Stimulated activated naive CD8-positive, alpha-beta T cell treated with anti-CD3 and anti-CD28 coated beads, Interleukin-15, amount 100 ng/mL, for 72 hours (primary cell): ENCODE measurements at regions not wholly inside any gene's neighbourhood (a gene's known extent, or its start where the extent isn't known, plus 50 kb on each side); places are given as distances from the start of the nearest gene placed in this dataset.

Experiments used
- ATAC-seq: fragments of 150-1000 bp; cut with Tn5 transposase; 2 replicates; pipeline ENCODE4 v1.10.0; 2021; ENCODE audit warnings: mild to moderate bottlenecking, moderate library complexity
- DNase-seq, 2 donors: peaks; one replicate each; pipeline ENCODE4 v3.0.0; 2021 to 2022
- H3K27ac Mint-ChIP-seq, 2 donors: one replicate each; pipeline ENCODE4 v1.8.0; 2022; ENCODE audit warnings: mild to moderate bottlenecking in 2 of 2, mixed read lengths in 2 of 2, moderate library complexity in 2 of 2
- H3K27me3 Mint-ChIP-seq: one replicate; pipeline ENCODE4 v1.8.0; 2022; ENCODE audit warnings: mixed read lengths
- H3K4me1 Mint-ChIP-seq: one replicate; pipeline ENCODE4 v1.8.0; 2022; ENCODE audit warnings: mild to moderate bottlenecking, mixed read lengths
- H3K4me3 Mint-ChIP-seq, 2 donors: one replicate each; pipeline ENCODE4 v1.8.0; 2022; ENCODE audit warnings: mild to moderate bottlenecking in 2 of 2, mixed read lengths in 2 of 2, moderate library complexity in 1 of 2
- H3K9me3 Mint-ChIP-seq, 2 donors: one replicate each; pipeline ENCODE4 v1.8.0; 2022; ENCODE audit warnings: mixed read lengths in 2 of 2

GRCh38 chr20:40191573-40191972 is 497.5 kb downstream of the MAFB start:
- Mint-ChIP-seq H3K9me3 (no peaks in the 10 kb centered on the region), H3K27ac (no peak overlapping the region), H3K4me1 (no peaks in the 10 kb centered on the region), H3K27me3 (peaks cover 7% of the 10 kb centered on the region), H3K4me3 (no peak overlapping the region)
- ATAC-seq, result no peak
- DNase-seq, result no peak

GRCh38 chr20:40189621-40190020 is 499.4 kb downstream of the MAFB start:
- no peak overlapping the region for H3K4me3 Mint-ChIP-seq

GRCh38 chr20:40188319-40188718 is 500.7 kb downstream of the MAFB start:
- DNase-seq, result no peak
- Mint-ChIP-seq H3K4me3 (no peak overlapping the region), H3K4me1 (no peaks in the 10 kb centered on the region), H3K27ac (no peak overlapping the region), H3K9me3 (no peaks in the 10 kb centered on the region), H3K27me3 (peaks cover 7% of the 10 kb centered on the region)
- no peak for ATAC-seq

More at GRCh38 chr20:40189621-40190020, 499.4 kb downstream of the MAFB start:
- no peaks in the 10 kb centered on the region for H3K9me3 Mint-ChIP-seq
- ATAC-seq (no peak), DNase-seq (no peak)
- H3K27ac Mint-ChIP-seq, result no peak overlapping the region
- peaks cover 7% of the 10 kb centered on the region for H3K27me3 Mint-ChIP-seq
- no peaks in the 10 kb centered on the region for H3K4me1 Mint-ChIP-seq

GRCh38 chr20:40186826-40187225 is 502.2 kb downstream of the MAFB start:
- Mint-ChIP-seq H3K4me3 (no peak overlapping the region), H3K27ac (no peak overlapping the region), H3K9me3 (no peaks in the 10 kb centered on the region), H3K4me1 (no peaks in the 10 kb centered on the region), H3K27me3 (peaks cover 7% of the 10 kb centered on the region)
- DNase-seq (no peak), ATAC-seq (no peak)

- Mint-ChIP-seq H3K4me3 (no peak overlapping the region), H3K9me3 (no peaks in the 10 kb centered on the region), H3K27me3 (no peaks in the 10 kb centered on the region), H3K27ac (no peak overlapping the region), H3K4me1 (no peaks in the 10 kb centered on the region)
- no peak for ATAC-seq
- no peak for DNase-seq
These were observed 507.4 kb downstream of the MAFB start for GRCh38 chr20:40181676-40182075.

GRCh38 chr20:40176098-40176841 is 512.8 kb downstream of the MAFB start:
- no peak overlapping the region for H3K4me3 Mint-ChIP-seq

GRCh38 chr20:40175296-40175695 is 513.7 kb downstream of the MAFB start:
- no peak for ATAC-seq
- no peak for DNase-seq
- H3K9me3 Mint-ChIP-seq, result no peaks in the 10 kb centered on the region
- no peaks in the 10 kb centered on the region for H3K4me1 Mint-ChIP-seq
- peaks cover 23% of the 10 kb centered on the region for H3K27me3 Mint-ChIP-seq
- no peak overlapping the region for H3K27ac Mint-ChIP-seq
- no peak overlapping the region for H3K4me3 Mint-ChIP-seq

More at GRCh38 chr20:40176098-40176841, 512.8 kb downstream of the MAFB start:
- Mint-ChIP-seq H3K4me1 (no peaks in the 10 kb centered on the region), H3K27ac (no peak overlapping the region), H3K9me3 (no peaks in the 10 kb centered on the region), H3K27me3 (peaks cover 23% of the 10 kb centered on the region)
- no peak for DNase-seq
- ATAC-seq, result no peak

- no peak overlapping the region for H3K4me3 Mint-ChIP-seq
- H3K9me3 Mint-ChIP-seq, result no peaks in the 10 kb centered on the region
- no peak overlapping the region for H3K27ac Mint-ChIP-seq
- no peak for ATAC-seq
- peaks cover 23% of the 10 kb centered on the region for H3K27me3 Mint-ChIP-seq
- DNase-seq, result no peak
- no peaks in the 10 kb centered on the region for H3K4me1 Mint-ChIP-seq
These were observed 515.2 kb downstream of the MAFB start for GRCh38 chr20:40173872-40174271.

GRCh38 chr20:40168981-40169620 is 519.9 kb downstream of the MAFB start:
- ATAC-seq, result no peak
- peaks cover 14% of the 10 kb centered on the region for H3K27me3 Mint-ChIP-seq
- H3K4me3 Mint-ChIP-seq, result no peak overlapping the region
- DNase-seq, result no peak
- no peaks in the 10 kb centered on the region for H3K4me1 Mint-ChIP-seq
- no peak overlapping the region for H3K27ac Mint-ChIP-seq
- no peaks in the 10 kb centered on the region for H3K9me3 Mint-ChIP-seq

GRCh38 chr20:40161391-40161790 is 527.6 kb downstream of the MAFB start:
- no peaks in the 10 kb centered on the region for H3K27me3 Mint-ChIP-seq
- DNase-seq, result no peak
- H3K9me3 Mint-ChIP-seq, result no peaks in the 10 kb centered on the region
- H3K4me1 Mint-ChIP-seq, result no peaks in the 10 kb centered on the region
- H3K27ac Mint-ChIP-seq, result no peak overlapping the region
- no peak for ATAC-seq
- H3K4me3 Mint-ChIP-seq, result no peak overlapping the region

- ATAC-seq (peak; percentile 54), DNase-seq (peak; percentile 3 to 11)
- Mint-ChIP-seq H3K27ac (no peak overlapping the region), H3K4me1 (no peaks in the 10 kb centered on the region), H3K9me3 (no peaks in the 10 kb centered on the region), H3K4me3 (no peak overlapping the region), H3K27me3 (no peaks in the 10 kb centered on the region)
These were observed 528.9 kb downstream of the MAFB start for GRCh38 chr20:40160097-40160550.

GRCh38 chr20:40159276-40159675 is 529.8 kb downstream of the MAFB start:
- Mint-ChIP-seq H3K27me3 (no peaks in the 10 kb centered on the region), H3K4me1 (no peaks in the 10 kb centered on the region), H3K27ac (peak overlapping the region in 1 of 2 donors; percentile 55), H3K9me3 (no peaks in the 10 kb centered on the region), H3K4me3 (no peak overlapping the region)
- ATAC-seq, result no peak
- no peak for DNase-seq

GRCh38 chr20:40156600-40157317 is 532.3 kb downstream of the MAFB start:
- ATAC-seq (no peak), DNase-seq (no peak)
- H3K27me3 Mint-ChIP-seq, result no peaks in the 10 kb centered on the region
- H3K4me3 Mint-ChIP-seq, result no peak overlapping the region
- H3K4me1 Mint-ChIP-seq, result no peaks in the 10 kb centered on the region
- no peak overlapping the region for H3K27ac Mint-ChIP-seq
- no peaks in the 10 kb centered on the region for H3K9me3 Mint-ChIP-seq

GRCh38 chr20:40154514-40154913 is 534.5 kb downstream of the MAFB start:
- ATAC-seq (no peak), DNase-seq (no peak)
- no peak overlapping the region for H3K4me3 Mint-ChIP-seq
- no peaks in the 10 kb centered on the region for H3K27me3 Mint-ChIP-seq
- H3K27ac Mint-ChIP-seq, result no peak overlapping the region
- no peaks in the 10 kb centered on the region for H3K9me3 Mint-ChIP-seq
- no peaks in the 10 kb centered on the region for H3K4me1 Mint-ChIP-seq

GRCh38 chr20:40148886-40149285 is 540.1 kb downstream of the MAFB start:
- no peak overlapping the region for H3K27ac Mint-ChIP-seq
- no peaks in the 10 kb centered on the region for H3K4me1 Mint-ChIP-seq
- H3K4me3 Mint-ChIP-seq, result no peak overlapping the region
- DNase-seq (no peak), ATAC-seq (no peak)
- peaks cover 13% of the 10 kb centered on the region for H3K27me3 Mint-ChIP-seq
- H3K9me3 Mint-ChIP-seq, result no peaks in the 10 kb centered on the region

- H3K27me3 Mint-ChIP-seq, result peaks cover 16% of the 10 kb centered on the region
- no peaks in the 10 kb centered on the region for H3K4me1 Mint-ChIP-seq
- H3K27ac Mint-ChIP-seq, result no peak overlapping the region
- ATAC-seq (no peak), DNase-seq (no peak)
- no peaks in the 10 kb centered on the region for H3K9me3 Mint-ChIP-seq
- no peak overlapping the region for H3K4me3 Mint-ChIP-seq
These were observed 543.0 kb downstream of the MAFB start for GRCh38 chr20:40146071-40146470.
